Neural cell (in vitro differentiated cells): ENCODE measurements at regions not wholly inside any gene's neighbourhood (a gene's known extent, or its start where the extent isn't known, plus 50 kb on each side); places are given as distances from the start of the nearest gene placed in this dataset.

Experiments used
- CTCF ChIP-seq: fragments of 450-650 bp; IDR thresholded peaks from 2 replicates; pipeline ENCODE4 v1.5.1; 2014; ENCODE audit warnings: antibody characterized with exemption, mild to moderate bottlenecking, moderate library complexity; ENCODE audit not compliant: poor library complexity, severe bottlenecking
- EZH2 ChIP-seq: fragments of 200-600, 300-800 bp; shearing (Covaris generic), sonication (generic); IDR thresholded peaks from 2 replicates; pipeline ENCODE4 v1.6.1; 2014; ENCODE audit warnings: antibody characterized with exemption, low read length, borderline replicate concordance, mild to moderate bottlenecking; ENCODE audit not compliant: insufficient read depth, poor library complexity, severe bottlenecking
- MXI1 ChIP-seq: fragments of 450-650 bp; conservative IDR thresholded peaks from 2 replicates; pipeline ENCODE4 v1.6.1; 2014; ENCODE audit warnings: antibody characterized with exemption, mild to moderate bottlenecking; ENCODE audit not compliant: poor library complexity, severe bottlenecking
- POLR2AphosphoS5 ChIP-seq: IDR thresholded peaks from 2 replicates; pipeline ENCODE4 v1.6.1; 2012
- RAD21 ChIP-seq: fragments of 450-650 bp; conservative IDR thresholded peaks from 2 replicates; pipeline ENCODE4 v1.6.1; 2014; ENCODE audit warnings: antibody characterized with exemption, mild to moderate bottlenecking, moderate library complexity
- REST ChIP-seq: IDR thresholded peaks from 2 replicates; pipeline ENCODE4 v1.6.1; 2012; ENCODE audit warnings: borderline replicate concordance

GRCh38 chr2:38497670-38498037 lies 105.1 kb downstream of the HNRNPLL start:
- TF ChIP-seq REST (no peak), MXI1 (no peak), CTCF (no peak), EZH2 (no peak), RAD21 (no peak), POLR2AphosphoS5 (no peak)
